ENCODE measurements at regions not wholly inside any gene's neighbourhood (a gene's known extent, or its start where the extent isn't known, plus 50 kb on each side); places are given as distances from the start of the nearest gene placed in this dataset.
"Not testable (repeated sequence)": the region's sequence is repeated elsewhere in the genome, so short reads cannot be mapped to it uniquely, and the experiment has no call there.

DNA sequence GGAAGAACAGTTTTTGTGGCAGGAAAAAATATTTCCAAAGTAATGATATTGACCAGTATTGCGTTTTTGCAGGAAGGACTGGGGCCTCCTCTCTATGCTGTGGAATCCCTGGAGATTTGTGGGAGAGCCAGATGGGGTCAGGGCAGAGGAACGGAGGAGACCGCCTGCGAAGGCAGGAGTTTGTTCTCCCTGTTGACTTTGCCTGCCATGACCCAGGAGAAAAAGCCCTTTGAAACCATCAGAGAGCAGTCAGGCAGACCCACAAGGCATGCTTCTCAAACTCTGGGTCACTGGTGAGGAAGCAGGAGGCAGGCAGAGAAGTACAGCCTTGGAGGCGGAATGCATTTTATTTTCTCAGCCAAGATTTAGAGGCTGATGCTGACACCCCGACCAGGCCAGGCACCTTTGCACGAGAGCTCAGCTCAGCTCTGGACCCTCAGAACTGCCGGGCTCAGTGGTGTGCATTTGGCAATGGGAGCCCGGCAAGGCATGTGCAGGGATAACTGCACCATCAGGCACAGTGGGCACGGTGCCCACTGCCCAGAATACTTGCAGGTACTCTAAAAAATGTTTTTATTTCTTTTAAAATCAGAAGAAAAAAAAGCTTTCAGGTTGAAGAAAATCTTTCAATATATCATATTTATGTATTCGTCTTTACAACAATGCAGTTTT lies 410.4 kb downstream of the RPS24 start:
- H3K9me3 ChIP-seq (ENCODE audit: low read length): no peaks in the 10 kb centered on the region
- no peak overlapping the region for H3K27ac ChIP-seq (ENCODE audit: low read depth, low read length)
- no peaks in the 10 kb centered on the region for H3K27me3 ChIP-seq (ENCODE audit: control insufficient read depth in 1 of 2, insufficient read depth in 2 of 2, low read length in 2 of 2)
- no peak overlapping the region for H3K4me3 ChIP-seq (ENCODE audit: low read depth in 1 of 2, low read length in 2 of 2)
- H3K9ac ChIP-seq (ENCODE audit: low read length): no peak overlapping the region
- H3K4me1 ChIP-seq (ENCODE audit: insufficient read depth, low read length): peaks cover 5% of the 10 kb centered on the region
- no peaks in the 10 kb centered on the region for H3K36me3 ChIP-seq (ENCODE audit: insufficient read depth, low read length)

DNA sequence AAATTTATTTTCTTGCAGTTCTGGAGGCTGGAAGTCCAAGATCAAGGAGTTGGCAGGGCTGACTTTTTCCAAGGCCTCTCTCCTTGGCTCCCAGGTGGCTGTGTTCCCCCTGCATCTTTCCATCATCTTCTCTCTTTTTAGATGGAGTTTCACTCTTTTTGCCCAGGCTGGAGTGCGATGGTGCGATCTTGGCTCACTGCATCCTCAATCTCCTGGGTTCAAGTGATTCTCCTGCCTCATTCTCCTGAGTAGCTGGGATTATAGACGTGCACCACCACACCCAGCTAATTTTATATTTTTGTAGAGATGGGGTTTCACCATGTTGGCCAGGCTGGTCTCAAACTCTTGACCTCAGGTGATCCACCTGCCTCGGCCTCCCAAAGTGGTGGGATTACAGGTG lies 411.1 kb downstream of the RPS24 start:
- H3K9me3 ChIP-seq (ENCODE audit: low read length); H3K36me3 ChIP-seq (ENCODE audit: insufficient read depth, low read length); H3K4me1 ChIP-seq (ENCODE audit: insufficient read depth, low read length); H3K27me3 ChIP-seq (ENCODE audit: control insufficient read depth in 1 of 2, insufficient read depth in 2 of 2, low read length in 2 of 2); H3K27ac ChIP-seq (ENCODE audit: low read depth, low read length); H3K9ac ChIP-seq (ENCODE audit: low read length); H3K4me3 ChIP-seq (ENCODE audit: low read depth in 1 of 2, low read length in 2 of 2): not testable (repeated sequence)

DNA sequence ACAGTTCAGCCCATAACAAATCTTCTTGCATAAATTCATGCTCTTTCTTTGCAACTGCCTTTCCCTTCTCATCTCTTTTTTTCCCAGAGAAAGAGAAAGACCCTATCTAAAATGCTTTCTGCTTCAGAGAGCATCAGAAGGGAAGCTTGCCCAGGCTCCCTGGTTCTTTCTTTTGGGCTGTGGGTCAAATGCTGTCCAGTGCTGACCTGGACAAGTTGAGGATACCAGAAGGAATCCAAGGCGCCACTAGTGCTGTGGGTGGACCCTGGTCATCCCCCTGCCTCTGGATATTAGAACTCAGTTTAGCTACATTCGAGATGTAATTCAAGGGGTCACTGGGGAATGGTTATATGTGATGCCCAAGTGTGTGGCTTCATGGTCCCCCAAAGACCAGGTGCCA lies 411.6 kb downstream of the RPS24 start:
- Histone ChIP-seq H3K27me3 (ENCODE audit: control insufficient read depth in 1 of 2, insufficient read depth in 2 of 2, low read length in 2 of 2) (no peaks in the 10 kb centered on the region), H3K9me3 (ENCODE audit: low read length) (no peaks in the 10 kb centered on the region), H3K9ac (ENCODE audit: low read length) (no peak overlapping the region), H3K4me1 (ENCODE audit: insufficient read depth, low read length) (no peaks in the 10 kb centered on the region), H3K27ac (ENCODE audit: low read depth, low read length) (no peak overlapping the region), H3K4me3 (ENCODE audit: low read depth in 1 of 2, low read length in 2 of 2) (no peak overlapping the region), H3K36me3 (ENCODE audit: insufficient read depth, low read length) (no peaks in the 10 kb centered on the region)

DNA sequence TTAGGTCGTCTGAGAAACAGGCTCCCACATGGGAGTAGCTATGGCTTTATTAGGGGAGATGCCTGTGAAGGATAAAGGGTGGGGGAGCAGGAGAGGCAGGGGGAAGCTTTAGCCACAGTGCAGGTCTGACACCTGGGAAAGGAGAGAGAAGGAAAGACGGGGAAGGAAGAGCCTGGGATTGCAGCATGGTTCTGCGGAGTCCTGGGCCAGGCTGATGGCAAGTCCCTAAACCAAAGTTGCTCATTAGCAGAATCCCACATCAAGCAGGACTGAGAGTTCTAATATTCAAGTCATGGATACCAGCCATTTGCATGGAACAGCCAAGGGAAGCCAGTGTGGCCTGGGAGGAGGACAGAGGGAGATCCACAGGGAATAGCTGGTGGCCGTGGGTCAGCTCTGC lies 414.8 kb downstream of the RPS24 start:
- no peaks in the 10 kb centered on the region for H3K36me3 ChIP-seq (ENCODE audit: insufficient read depth, low read length)
- H3K27ac ChIP-seq (ENCODE audit: low read depth, low read length): no peak overlapping the region
- no peaks in the 10 kb centered on the region for H3K27me3 ChIP-seq (ENCODE audit: control insufficient read depth in 1 of 2, insufficient read depth in 2 of 2, low read length in 2 of 2)
- no peak overlapping the region for H3K9ac ChIP-seq (ENCODE audit: low read length)
- H3K9me3 ChIP-seq (ENCODE audit: low read length): no peaks in the 10 kb centered on the region
- H3K4me3 ChIP-seq (ENCODE audit: low read depth in 1 of 2, low read length in 2 of 2): no peak overlapping the region
- H3K4me1 ChIP-seq (ENCODE audit: insufficient read depth, low read length): no peaks in the 10 kb centered on the region

DNA sequence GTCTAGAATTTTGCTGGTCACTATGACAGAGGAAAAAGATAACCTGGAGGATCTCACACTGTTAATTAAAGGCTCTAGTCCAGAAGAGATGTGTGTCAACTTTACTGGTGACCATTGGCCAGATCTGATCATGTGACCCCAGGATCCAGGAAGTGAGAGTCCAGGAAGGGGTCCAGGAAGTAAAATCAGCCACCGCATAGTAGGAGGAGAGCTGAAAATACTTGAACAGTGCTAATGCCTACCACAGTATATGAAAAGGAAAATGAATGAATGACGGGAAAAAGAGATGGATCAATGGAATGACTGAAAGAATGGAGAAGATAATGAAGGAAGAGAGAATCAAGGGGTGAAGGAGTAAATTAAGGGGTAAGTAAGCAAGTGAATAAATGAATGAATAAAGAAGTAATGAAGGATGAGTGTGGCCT lies 415.3 kb downstream of the RPS24 start:
- Histone ChIP-seq H3K9me3 (ENCODE audit: low read length) (no peaks in the 10 kb centered on the region), H3K4me3 (ENCODE audit: low read depth in 1 of 2, low read length in 2 of 2) (no peak overlapping the region), H3K4me1 (ENCODE audit: insufficient read depth, low read length) (no peaks in the 10 kb centered on the region), H3K36me3 (ENCODE audit: insufficient read depth, low read length) (no peaks in the 10 kb centered on the region), H3K27me3 (ENCODE audit: control insufficient read depth in 1 of 2, insufficient read depth in 2 of 2, low read length in 2 of 2) (no peaks in the 10 kb centered on the region), H3K9ac (ENCODE audit: low read length) (no peak overlapping the region), H3K27ac (ENCODE audit: low read depth, low read length) (no peak overlapping the region)

DNA sequence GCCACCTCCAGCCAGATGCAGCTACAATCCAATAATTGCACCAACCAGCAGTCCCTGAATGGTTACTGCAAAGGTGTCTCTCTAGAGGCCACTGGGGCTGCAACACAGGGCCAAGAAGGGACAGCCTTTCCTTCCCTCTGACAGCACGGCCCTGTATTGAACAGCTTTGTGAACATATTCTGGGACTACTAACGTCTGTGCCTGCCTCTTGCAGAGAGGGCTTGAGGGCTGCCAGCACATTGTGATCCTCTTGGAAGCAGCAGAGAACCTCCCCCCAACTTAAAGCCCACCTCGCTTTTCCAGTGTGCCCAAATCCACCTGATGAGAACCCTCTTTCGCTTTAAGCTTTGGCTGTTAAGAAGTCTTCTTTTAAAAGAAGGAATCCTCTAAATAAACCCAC lies 415.9 kb downstream of the RPS24 start:
- Histone ChIP-seq H3K36me3 (ENCODE audit: insufficient read depth, low read length) (no peaks in the 10 kb centered on the region), H3K9ac (ENCODE audit: low read length) (no peak overlapping the region), H3K4me1 (ENCODE audit: insufficient read depth, low read length) (no peaks in the 10 kb centered on the region), H3K27ac (ENCODE audit: low read depth, low read length) (no peak overlapping the region), H3K4me3 (ENCODE audit: low read depth in 1 of 2, low read length in 2 of 2) (no peak overlapping the region), H3K27me3 (ENCODE audit: control insufficient read depth in 1 of 2, insufficient read depth in 2 of 2, low read length in 2 of 2) (no peaks in the 10 kb centered on the region), H3K9me3 (ENCODE audit: low read length) (no peaks in the 10 kb centered on the region)

DNA sequence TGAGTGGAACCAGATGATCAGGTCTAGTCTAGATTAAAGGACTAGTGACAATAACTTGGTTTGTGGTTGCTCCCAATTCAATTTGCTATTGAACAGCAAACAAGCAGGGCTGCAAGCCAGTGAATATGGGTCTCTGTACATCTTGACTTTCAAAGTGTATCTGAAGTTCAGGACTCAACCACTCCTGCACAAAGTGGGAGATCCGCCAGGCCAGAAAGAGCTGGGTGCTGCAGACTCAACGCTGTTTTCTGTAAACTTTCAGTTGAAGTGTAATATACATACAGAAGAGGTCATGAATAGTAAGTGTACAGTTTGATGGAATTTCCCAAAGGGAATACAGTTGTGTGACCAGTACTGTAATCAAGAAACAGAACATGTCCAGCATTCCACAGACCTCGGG lies 416.6 kb downstream of the RPS24 start:
- H3K9ac ChIP-seq (ENCODE audit: low read length): no peak overlapping the region
- H3K36me3 ChIP-seq (ENCODE audit: insufficient read depth, low read length): no peaks in the 10 kb centered on the region
- no peak overlapping the region for H3K4me3 ChIP-seq (ENCODE audit: low read depth in 1 of 2, low read length in 2 of 2)
- H3K4me1 ChIP-seq (ENCODE audit: insufficient read depth, low read length): peaks cover 5% of the 10 kb centered on the region
- no peaks in the 10 kb centered on the region for H3K9me3 ChIP-seq (ENCODE audit: low read length)
- H3K27me3 ChIP-seq (ENCODE audit: control insufficient read depth in 1 of 2, insufficient read depth in 2 of 2, low read length in 2 of 2): no peaks in the 10 kb centered on the region
- no peak overlapping the region for H3K27ac ChIP-seq (ENCODE audit: low read depth, low read length)

DNA sequence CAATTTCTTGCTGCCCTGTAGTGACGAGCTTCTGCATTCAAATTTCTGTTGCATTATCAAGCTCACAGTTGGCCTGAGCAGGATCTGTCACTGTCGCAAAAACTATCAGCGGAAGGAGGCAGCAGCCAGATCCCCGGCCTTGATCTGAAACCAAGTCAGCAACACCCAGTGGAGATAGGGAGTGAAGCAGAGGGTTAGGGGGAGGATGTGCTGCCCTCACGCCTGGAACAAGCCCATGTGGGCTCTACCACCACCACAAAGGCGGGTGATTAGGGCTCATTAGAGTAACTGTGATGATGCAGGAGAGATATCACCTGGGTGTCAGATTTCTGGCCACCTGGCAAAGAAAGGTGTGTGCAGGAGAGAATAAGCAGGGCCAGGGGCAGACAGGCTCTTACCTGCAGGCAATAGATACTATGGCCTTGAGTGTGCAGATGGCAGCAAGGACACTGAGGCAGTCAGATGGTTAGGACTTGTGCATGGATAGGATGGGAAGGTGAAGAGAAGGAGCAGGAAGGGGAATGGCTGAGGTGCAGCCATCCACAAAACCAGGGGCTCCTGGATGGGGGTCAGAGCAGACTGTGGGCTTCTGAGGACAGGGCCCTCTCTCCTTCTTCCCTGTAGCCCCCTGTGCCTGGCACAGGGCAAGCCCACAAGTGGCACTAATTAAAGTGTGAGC lies 417.3 kb downstream of the RPS24 start:
- Histone ChIP-seq H3K9ac (ENCODE audit: low read length) (no peak overlapping the region), H3K4me3 (ENCODE audit: low read depth in 1 of 2, low read length in 2 of 2) (no peak overlapping the region), H3K4me1 (ENCODE audit: insufficient read depth, low read length) (peaks cover 12% of the 10 kb centered on the region), H3K36me3 (ENCODE audit: insufficient read depth, low read length) (no peaks in the 10 kb centered on the region), H3K9me3 (ENCODE audit: low read length) (no peaks in the 10 kb centered on the region), H3K27ac (ENCODE audit: low read depth, low read length) (no peak overlapping the region), H3K27me3 (ENCODE audit: control insufficient read depth in 1 of 2, insufficient read depth in 2 of 2, low read length in 2 of 2) (no peaks in the 10 kb centered on the region)

DNA sequence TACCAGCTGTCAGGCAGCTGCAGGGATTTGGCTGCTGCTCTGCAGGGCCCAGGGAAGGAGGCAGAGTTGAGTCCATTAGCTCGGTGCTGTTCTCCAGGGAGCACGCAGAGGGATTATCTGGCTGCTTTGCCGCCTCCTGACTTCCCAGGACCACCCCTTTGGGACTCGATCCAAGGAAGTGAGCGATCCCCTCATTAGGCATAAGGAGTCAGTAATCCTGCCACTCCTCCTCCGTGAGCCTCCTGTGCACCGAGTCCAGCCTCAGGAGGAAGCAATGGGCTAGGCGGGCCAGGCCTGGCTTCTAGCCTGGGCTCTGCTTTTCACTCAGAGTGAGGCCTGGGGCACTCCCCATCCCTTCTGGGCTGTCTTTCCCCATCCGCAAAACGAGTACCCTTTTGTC lies 417.9 kb downstream of the RPS24 start:
- no peaks in the 10 kb centered on the region for H3K9me3 ChIP-seq (ENCODE audit: low read length)

DNA sequence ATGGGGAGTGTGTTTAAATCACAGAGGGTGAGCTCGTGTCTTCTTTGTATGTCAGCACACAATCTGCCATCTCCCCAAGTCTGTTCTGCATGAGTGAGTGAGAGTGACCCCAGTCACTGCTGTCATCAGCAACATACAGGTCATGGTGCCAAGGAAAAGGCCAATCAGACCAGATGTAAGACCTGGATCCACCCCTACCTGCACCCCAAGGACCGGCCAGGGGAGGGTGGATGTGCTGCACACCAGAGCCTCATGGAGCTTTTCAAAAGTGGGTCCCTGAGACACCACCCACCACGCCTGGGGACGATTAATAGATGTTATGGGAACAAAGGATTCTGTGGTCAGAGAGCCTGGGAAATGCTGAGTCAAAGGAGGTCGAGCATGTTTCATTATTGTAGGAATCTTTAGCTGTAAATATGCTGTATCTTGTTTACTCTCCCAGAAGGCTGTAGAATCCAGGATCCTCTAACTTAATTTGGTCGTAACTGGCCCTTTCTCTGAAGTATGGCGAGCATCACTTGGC lies 420.5 kb downstream of the RPS24 start:
- Histone ChIP-seq H3K27ac (ENCODE audit: low read depth, low read length) (no peak overlapping the region), H3K4me1 (ENCODE audit: insufficient read depth, low read length) (peaks cover 13% of the 10 kb centered on the region), H3K9me3 (ENCODE audit: low read length) (no peaks in the 10 kb centered on the region), H3K36me3 (ENCODE audit: insufficient read depth, low read length) (no peaks in the 10 kb centered on the region), H3K4me3 (ENCODE audit: low read depth in 1 of 2, low read length in 2 of 2) (no peak overlapping the region), H3K27me3 (ENCODE audit: control insufficient read depth in 1 of 2, insufficient read depth in 2 of 2, low read length in 2 of 2) (no peaks in the 10 kb centered on the region), H3K9ac (ENCODE audit: low read length) (no peak overlapping the region)

More for the DNA sequence above, 417.9 kb downstream of the RPS24 start:
- Histone ChIP-seq H3K36me3 (ENCODE audit: insufficient read depth, low read length) (no peaks in the 10 kb centered on the region), H3K4me1 (ENCODE audit: insufficient read depth, low read length) (peaks cover 13% of the 10 kb centered on the region), H3K9ac (ENCODE audit: low read length) (no peak overlapping the region), H3K27me3 (ENCODE audit: control insufficient read depth in 1 of 2, insufficient read depth in 2 of 2, low read length in 2 of 2) (no peaks in the 10 kb centered on the region), H3K4me3 (ENCODE audit: low read depth in 1 of 2, low read length in 2 of 2) (no peak overlapping the region), H3K27ac (ENCODE audit: low read depth, low read length) (no peak overlapping the region)

DNA sequence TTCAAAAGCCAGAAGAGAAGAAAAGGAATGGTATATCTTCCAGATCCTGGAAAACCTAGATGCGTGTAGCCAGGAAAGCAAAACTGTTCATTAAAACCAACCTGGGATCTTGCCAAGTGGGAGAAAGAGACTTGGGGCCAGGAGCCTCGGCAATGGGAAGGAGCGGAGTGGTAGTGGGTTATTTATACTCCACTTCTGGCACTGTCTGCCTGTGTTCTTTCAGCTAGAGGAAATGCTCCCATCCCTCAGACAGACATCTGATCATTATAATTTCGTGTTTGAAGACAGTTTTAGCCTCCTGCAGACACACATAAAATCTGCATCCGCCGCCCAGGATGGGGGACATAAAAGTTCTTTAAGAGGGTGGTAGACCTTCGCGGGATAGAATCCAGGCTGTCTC lies 421.6 kb downstream of the RPS24 start:
- Histone ChIP-seq H3K27me3 (ENCODE audit: control insufficient read depth in 1 of 2, insufficient read depth in 2 of 2, low read length in 2 of 2) (no peaks in the 10 kb centered on the region), H3K4me3 (ENCODE audit: low read depth in 1 of 2, low read length in 2 of 2) (no peak overlapping the region), H3K9me3 (ENCODE audit: low read length) (no peaks in the 10 kb centered on the region), H3K27ac (ENCODE audit: low read depth, low read length) (no peak overlapping the region), H3K4me1 (ENCODE audit: insufficient read depth, low read length) (peaks cover 13% of the 10 kb centered on the region), H3K36me3 (ENCODE audit: insufficient read depth, low read length) (no peaks in the 10 kb centered on the region), H3K9ac (ENCODE audit: low read length) (no peak overlapping the region)

DNA sequence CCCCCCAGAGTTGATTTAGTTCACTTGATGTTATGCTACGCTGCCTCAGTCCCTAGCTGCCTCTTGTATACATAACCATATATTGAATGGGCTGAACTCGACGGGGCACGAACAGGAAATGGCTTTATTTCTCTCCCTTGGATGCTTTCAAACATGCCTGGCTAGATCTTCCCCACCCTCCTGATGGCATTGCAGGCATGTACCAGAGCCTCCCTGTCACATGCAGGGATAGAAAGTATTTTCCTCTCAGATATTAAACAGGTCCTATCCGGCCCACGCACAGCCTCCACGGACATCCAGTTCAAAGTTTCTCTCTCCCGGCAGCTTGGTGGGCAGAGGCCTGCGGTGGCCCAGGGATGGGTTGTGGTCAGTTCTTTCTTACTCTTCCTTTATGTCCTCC lies 422.1 kb downstream of the RPS24 start:
- Histone ChIP-seq H3K27ac (ENCODE audit: low read depth, low read length) (no peak overlapping the region), H3K9me3 (ENCODE audit: low read length) (no peaks in the 10 kb centered on the region), H3K36me3 (ENCODE audit: insufficient read depth, low read length) (no peaks in the 10 kb centered on the region), H3K9ac (ENCODE audit: low read length) (no peak overlapping the region), H3K4me1 (ENCODE audit: insufficient read depth, low read length) (peaks cover 13% of the 10 kb centered on the region), H3K27me3 (ENCODE audit: control insufficient read depth in 1 of 2, insufficient read depth in 2 of 2, low read length in 2 of 2) (no peaks in the 10 kb centered on the region), H3K4me3 (ENCODE audit: low read depth in 1 of 2, low read length in 2 of 2) (no peak overlapping the region)
